Calu3 (cell line): ENCODE measurements at regions not wholly inside any gene's neighbourhood (a gene's known extent, or its start where the extent isn't known, plus 50 kb on each side); places are given as distances from the start of the nearest gene placed in this dataset.

Experiments used
- BruUV-seq: library from RNA; stranded (reverse); fragments of 400-500 nt; replicated peaks from 2 replicates; lab custom pipeline; 2021; lab: Mats Ljungman, UMichigan
- CTCF ChIA-PET: fragments of 300-600 bp; sonication (Branson Sonifier 250); formaldehyde crosslinking; loops from one replicate; lab custom pipeline; 2022; ENCODE audit warnings: antibody characterized with exemption; lab: Charles Lee
- DNase-seq: peaks from one replicate; pipeline ENCODE4 v3.0.0; 2022
- H3K27ac Mint-ChIP-seq: one replicate; pipeline ENCODE4 v1.8.0; 2022; ENCODE audit warnings: mixed read lengths; ENCODE audit not compliant: unreplicated experiment
- H3K27me3 Mint-ChIP-seq: one replicate; pipeline ENCODE4 v1.8.0; 2022; ENCODE audit warnings: mixed read lengths; ENCODE audit not compliant: unreplicated experiment
- H3K36me3 Mint-ChIP-seq: one replicate; pipeline ENCODE4 v1.8.0; 2022; ENCODE audit warnings: mild to moderate bottlenecking, moderate library complexity, mixed read lengths; ENCODE audit not compliant: insufficient read depth, unreplicated experiment
- H3K4me1 Mint-ChIP-seq: one replicate; pipeline ENCODE4 v1.8.0; 2022; ENCODE audit warnings: mild to moderate bottlenecking, low read depth, mixed read lengths; ENCODE audit not compliant: unreplicated experiment
- H3K4me3 Mint-ChIP-seq: one replicate; pipeline ENCODE4 v1.8.0; 2022; ENCODE audit warnings: mild to moderate bottlenecking, low read depth, moderate library complexity, mixed read lengths; ENCODE audit not compliant: unreplicated experiment
- H3K9me3 Mint-ChIP-seq: one replicate; pipeline ENCODE4 v1.8.0; 2022; ENCODE audit warnings: low read depth, mixed read lengths; ENCODE audit not compliant: unreplicated experiment
- CTCF ChIP-seq: fragments of 200-600 bp; IDR thresholded peaks from one replicate; pipeline ENCODE4 v1.8.0; 2022; ENCODE audit warnings: antibody characterized with exemption; ENCODE audit not compliant: unreplicated experiment
- intact Hi-C: fragments of 100-400 bp; cut with micrococcal nuclease; formaldehyde crosslinking; loops from one replicate; pipeline ENCODE4 v1.10.0; 2022; ENCODE audit not compliant: unreplicated experiment

- TF ChIP-seq CTCF: no peak
- H3K4me3 Mint-ChIP-seq: no peak overlapping the region
- H3K4me1 Mint-ChIP-seq: no peaks in the 10 kb centered on the region
- intact Hi-C loops: no loop called here
- H3K27ac Mint-ChIP-seq: no peak overlapping the region
- H3K27me3 Mint-ChIP-seq: no peaks in the 10 kb centered on the region
- no TSS peak for BruUV-seq
- DNase-seq: no peak
- CTCF ChIA-PET: no interaction called here
- peaks cover 6% of the 10 kb centered on the region for H3K9me3 Mint-ChIP-seq
- no peaks in the 10 kb centered on the region for H3K36me3 Mint-ChIP-seq
Measured at GRCh38 chr10:129018511-129018910, 448.5 kb upstream of the MGMT start.

- Mint-ChIP-seq H3K27me3 (no peaks in the 10 kb centered on the region), H3K27ac (no peak overlapping the region), H3K9me3 (peaks cover 4% of the 10 kb centered on the region), H3K4me1 (no peaks in the 10 kb centered on the region), H3K4me3 (no peak overlapping the region), H3K36me3 (no peaks in the 10 kb centered on the region)
- no peak for DNase-seq
- intact Hi-C loops: no loop called here
- no TSS peak for BruUV-seq
- CTCF ChIA-PET: no interaction called here
- TF ChIP-seq CTCF: no peak
Measured at GRCh38 chr10:129020651-129021330, 446.2 kb upstream of the MGMT start.

GRCh38 chr10:129021594-129022304, 445.3 kb upstream of the MGMT start:
- no peaks in the 10 kb centered on the region for H3K36me3 Mint-ChIP-seq
- no peaks in the 10 kb centered on the region for H3K4me1 Mint-ChIP-seq
- H3K27me3 Mint-ChIP-seq: no peaks in the 10 kb centered on the region
- no TSS peak for BruUV-seq
- no peak for TF ChIP-seq CTCF
- DNase-seq: no peak
- H3K27ac Mint-ChIP-seq: no peak overlapping the region
- H3K9me3 Mint-ChIP-seq: peaks cover 4% of the 10 kb centered on the region
- intact Hi-C loops: no loop called here
- no peak overlapping the region for H3K4me3 Mint-ChIP-seq
- CTCF ChIA-PET: no interaction called here

GRCh38 chr10:129023082-129023481, 444.0 kb upstream of the MGMT start:
- Mint-ChIP-seq H3K36me3 (no peaks in the 10 kb centered on the region), H3K27me3 (no peaks in the 10 kb centered on the region), H3K9me3 (peaks cover 4% of the 10 kb centered on the region), H3K27ac (no peak overlapping the region), H3K4me1 (no peaks in the 10 kb centered on the region), H3K4me3 (no peak overlapping the region)
- CTCF ChIA-PET: no interaction called here
- intact Hi-C loops: no loop called here
- DNase-seq: no peak
- TF ChIP-seq CTCF: no peak
- BruUV-seq: no TSS peak
